ENCODE measurements at regions not wholly inside any gene's neighbourhood (a gene's known extent, or its start where the extent isn't known, plus 50 kb on each side); places are given as distances from the start of the nearest gene placed in this dataset.
"Not testable (repeated sequence)": the region's sequence is repeated elsewhere in the genome, so short reads cannot be mapped to it uniquely, and the experiment has no call there.

- TF ChIP-seq CTCF (IDR thresholded peaks at IDR 0.05; ENCODE audit: low read depth, low read length); EZH2phosphoT487 (IDR thresholded peaks at IDR 0.05; ENCODE audit: low read depth): not testable (repeated sequence)
Observed at GRCh38 chr5:50280461-50280860, 160.6 kb downstream of the EMB start.
